GM19397 (cell line): ENCODE measurements at regions not wholly inside any gene's neighbourhood (a gene's known extent, or its start where the extent isn't known, plus 50 kb on each side); places are given as distances from the start of the nearest gene placed in this dataset.

Experiments
- ATAC-seq: cut with Tn5 transposase; IDR thresholded peaks from one replicate; pipeline ENCODE4 v1.9.1; 2021; ENCODE audit warnings: mild to moderate bottlenecking, moderate library complexity; ENCODE audit not compliant: unreplicated experiment

GRCh38 chr5:130277522-130277921 is 373.3 kb downstream of the CHSY3 start:
- no peak for ATAC-seq

DNA sequence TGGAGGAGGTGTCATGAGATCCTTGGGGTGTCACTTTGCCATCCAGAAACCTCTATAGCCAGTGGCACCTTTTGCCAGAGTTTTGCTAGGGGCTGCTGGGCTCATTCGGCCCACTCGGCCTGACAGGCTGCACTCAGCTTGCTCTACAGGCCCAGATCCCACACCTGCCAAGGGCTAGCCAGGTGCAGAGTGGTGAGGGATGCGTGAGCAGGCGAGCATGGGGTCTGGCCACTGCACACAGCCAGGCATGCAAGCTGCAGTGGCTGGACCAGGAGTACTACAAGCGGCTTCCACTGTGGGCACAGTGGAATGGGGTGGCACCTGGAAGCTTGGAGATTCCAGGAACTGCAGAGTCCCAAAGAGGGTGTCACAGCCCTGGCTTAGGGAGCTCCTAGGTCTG is 372.7 kb downstream of the CHSY3 start:
- no peak for ATAC-seq

- ATAC-seq = no peak
These were observed 368.6 kb downstream of the CHSY3 start for GRCh38 chr5:130272837-130273236.

- ATAC-seq = no peak
These were observed 366.5 kb downstream of the CHSY3 start for GRCh38 chr5:130270786-130271185.

DNA sequence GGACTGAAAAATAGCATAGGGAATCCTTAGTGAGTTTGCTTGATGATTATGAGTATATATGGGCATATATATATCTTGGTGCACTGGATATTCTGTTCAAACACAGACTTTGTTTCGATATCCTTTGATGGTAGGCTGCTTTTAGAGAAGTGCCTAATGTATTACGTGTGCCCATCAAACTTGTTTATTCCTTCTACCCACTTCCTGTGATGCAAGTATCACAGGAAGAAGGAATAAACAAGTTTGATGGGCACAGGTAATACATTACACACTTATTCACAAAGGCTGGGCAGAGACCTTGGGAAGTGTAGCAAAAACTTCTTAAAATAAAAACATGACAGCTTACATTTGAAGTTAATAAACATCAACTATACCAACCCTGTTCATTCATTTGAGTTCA is 364.2 kb downstream of the CHSY3 start:
- no peak for ATAC-seq

- no peak for ATAC-seq
These were observed 363.7 kb downstream of the CHSY3 start for GRCh38 chr5:130267926-130268325.

DNA sequence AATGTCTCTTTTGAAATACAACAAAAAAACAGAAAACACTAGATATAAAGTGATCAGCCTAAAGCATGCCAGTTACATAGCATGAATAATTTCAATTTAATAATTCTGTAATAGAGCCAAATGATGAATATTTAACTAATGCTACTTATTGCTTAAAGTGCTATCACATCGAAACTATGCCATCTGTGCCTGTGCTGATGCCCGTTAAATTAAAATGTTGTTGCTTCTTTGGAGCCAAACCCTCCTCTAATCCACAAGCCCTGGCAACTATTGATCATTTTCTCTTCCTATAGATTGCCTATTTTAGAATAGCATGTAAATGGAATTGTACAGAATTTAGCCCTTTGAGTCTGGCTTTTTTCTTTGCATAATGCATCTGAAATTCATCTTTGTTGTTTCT is 356.2 kb downstream of the CHSY3 start:
- no peak for ATAC-seq

DNA sequence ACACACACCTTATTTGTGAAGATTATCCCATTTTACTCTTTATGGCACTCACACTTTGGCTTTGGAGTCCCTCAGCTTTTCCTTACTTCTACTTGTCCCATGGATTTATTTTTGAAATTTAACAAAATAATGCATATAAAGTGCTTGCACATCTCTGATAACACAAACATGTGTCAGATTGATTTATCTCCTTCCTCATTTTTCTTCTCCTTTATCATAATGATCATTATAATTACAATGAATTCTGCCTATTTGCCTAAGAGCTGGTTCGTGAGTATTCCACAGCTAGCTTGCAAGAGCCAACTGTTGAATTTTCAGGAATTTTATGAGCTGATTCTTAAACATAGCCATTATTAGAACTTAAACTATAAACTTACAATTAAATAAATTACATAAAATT is 347.7 kb downstream of the CHSY3 start:
- no peak for ATAC-seq

- ATAC-seq = no peak
These were observed 339.4 kb downstream of the CHSY3 start for GRCh38 chr5:130243641-130244040.

- no peak for ATAC-seq
These were observed 333.5 kb downstream of the CHSY3 start for GRCh38 chr5:130237721-130238120.
